SW 1271 (cell line): ENCODE measurements at regions not wholly inside any gene's neighbourhood (a gene's known extent, or its start where the extent isn't known, plus 50 kb on each side); places are given as distances from the start of the nearest gene placed in this dataset.

Source experiments
- DNase-seq, 2 experiments: peaks; one replicate each; lab custom pipeline; 2025; lab: John Stamatoyannopoulos, UW

DNA sequence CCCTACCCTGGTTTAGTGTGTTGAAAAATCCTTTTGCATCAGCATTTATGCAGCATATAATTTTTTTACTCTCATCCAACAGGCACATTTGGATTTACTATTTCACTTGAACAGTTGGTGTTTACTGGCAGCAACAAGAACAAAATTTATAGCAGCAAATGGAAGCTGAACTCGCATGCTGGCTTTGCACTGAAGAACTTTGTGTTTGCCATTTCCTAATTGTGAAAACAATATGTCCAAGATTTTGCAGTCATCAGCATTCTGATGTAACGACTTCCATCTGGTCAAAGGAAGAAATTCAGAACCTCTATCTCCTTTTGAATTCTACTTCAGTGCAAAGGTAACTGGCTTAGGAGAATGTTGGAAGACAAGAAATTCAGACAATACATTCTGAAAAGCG is 131.0 kb downstream of the DLEU7 start:
- no peak for DNase-seq

DNA sequence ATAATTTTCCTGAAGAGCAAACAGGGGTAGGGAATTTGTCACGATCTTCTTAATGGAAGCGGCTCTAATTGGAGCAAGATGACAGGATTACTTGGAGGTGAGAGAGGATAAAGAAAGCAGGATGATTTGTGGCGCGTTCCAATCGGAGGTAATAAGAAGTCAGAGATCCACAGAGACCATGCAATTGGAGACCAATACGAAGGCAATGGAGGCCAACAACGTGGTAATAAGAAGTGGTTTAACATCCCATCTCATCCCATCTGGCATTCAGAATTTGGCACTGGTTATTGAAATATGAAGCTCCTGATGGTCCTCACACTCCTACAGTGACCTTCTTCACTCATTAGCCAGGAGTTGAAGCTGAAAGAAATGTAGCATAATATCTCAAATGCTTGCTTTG is 130.6 kb downstream of the DLEU7 start:
- no peak for DNase-seq

DNA sequence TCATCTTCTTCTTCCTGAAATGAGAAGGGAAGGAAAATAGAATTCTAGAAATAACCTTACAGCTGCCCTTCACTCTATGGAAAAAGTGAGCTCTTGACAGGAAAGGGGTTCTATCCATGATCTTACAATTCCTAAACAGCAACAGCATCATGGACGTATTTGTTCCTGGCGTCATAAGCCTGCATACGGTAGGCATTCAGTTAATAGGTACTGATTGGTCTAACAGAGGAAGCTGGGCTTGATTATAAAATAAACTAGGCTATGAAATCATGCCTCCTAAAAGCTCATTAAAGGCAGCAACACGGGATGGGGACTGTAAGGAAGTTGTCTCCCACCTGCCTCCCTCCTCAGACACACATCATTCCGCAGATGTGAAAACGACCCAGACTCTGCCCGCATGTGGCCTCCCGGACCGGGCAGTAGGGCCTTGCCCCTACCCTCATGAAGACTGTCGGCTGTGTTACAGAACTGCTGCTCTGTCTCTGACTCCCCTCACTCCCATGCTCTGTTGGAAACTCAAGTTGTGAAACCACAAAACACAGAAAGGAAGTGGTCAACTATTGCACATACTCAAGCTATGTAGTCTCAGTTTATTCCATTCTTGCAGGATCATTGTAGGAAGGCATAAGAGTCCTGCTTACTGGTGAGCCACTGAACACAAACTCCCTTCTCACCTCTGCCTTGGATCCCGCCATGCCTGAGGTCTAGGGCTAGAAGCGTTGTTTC is 129.8 kb downstream of the DLEU7 start:
- no peak for DNase-seq

DNA sequence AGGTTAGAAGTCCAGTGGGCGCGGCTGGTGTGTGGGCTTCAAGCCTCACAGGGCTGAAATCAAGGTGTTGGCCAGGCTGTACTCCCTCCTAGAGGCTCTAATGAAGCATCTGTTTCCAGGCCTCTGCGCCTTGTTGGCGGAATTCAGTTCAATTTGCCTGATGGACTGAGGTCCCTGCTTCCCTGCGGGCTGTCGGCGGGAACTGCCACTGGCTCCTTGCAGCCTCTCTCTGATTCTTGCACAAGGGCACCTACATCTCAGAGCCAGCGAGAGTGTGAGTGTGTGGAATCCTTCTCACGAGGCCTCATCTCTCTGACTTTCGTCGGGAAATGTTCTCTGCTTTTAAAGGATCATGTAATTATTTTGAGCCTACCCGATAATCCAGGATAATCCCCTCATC is 128.6 kb downstream of the DLEU7 start:
- DNase-seq, result no peak

DNA sequence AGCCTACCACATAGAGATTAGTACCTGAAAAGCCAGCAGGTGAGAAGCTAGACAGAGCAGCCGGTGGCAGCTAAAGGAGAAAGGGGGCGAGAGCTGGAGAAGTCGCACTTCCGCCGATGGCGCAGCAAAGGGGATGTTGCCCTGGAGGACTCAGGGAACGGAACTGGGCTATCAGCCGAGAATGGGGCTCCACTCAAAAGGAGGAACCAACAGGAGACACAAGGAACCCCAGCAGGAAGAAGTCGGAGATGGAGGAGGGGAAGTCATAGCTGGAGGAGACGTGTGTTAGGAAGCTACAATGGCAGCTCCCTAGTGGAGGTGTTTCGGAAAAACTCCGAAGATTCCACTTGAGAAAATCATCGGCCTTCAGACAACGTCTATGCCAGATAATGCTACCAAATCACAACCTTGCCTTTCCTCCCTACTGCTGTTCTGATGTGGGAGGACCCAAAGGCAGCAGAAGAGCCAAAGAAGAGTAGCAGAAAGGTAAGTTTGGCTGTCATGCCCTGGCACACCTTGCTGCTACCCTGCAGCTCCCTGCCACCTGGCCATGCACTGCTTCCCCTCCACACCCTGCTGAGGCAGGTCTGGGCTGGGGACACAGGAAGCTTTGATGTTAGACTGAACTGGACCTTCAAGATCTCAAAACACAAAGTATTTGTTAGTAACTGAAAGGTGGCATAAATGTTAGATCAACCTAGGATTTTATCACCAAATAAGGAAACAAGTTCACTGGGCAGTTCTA is 127.9 kb downstream of the DLEU7 start:
- no peak for DNase-seq

DNA sequence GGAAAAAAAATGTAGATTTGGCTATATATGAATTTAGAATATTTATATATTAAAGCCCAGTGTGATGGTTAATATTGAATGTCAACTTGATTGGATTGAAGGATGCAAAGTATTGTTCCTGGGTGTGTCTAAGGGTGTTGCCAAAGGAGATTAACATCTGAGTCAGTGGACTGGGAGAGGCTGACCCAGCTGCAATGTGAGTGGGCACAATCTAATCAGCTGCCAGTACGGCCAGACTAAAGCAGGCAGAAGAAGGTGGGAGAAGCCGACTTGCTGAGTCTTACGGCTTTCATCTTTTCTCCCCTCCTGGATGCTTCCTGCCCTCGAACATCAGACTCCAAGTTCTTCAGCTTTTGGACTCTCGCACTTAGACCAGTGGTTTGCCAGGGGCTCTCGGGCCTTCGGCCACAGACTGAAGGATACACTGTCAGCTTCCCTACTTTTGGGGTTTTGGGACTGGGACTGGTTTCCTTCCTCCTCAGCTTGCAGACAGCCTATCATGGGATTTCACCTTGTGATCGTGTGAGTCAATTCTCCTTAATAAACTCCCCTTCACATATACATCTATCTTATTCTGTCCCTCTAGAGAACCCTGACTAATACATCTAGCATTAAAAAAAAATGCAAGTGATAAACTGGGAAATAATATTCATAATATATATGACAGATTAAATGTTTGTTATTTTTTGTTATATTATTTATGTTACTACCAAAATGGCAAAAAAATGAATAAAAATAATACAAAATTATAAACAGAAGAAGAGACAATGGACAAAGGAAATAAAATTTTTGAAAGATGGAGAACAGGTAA is 122.4 kb downstream of the DLEU7 start:
- DNase-seq, result no peak

DNA sequence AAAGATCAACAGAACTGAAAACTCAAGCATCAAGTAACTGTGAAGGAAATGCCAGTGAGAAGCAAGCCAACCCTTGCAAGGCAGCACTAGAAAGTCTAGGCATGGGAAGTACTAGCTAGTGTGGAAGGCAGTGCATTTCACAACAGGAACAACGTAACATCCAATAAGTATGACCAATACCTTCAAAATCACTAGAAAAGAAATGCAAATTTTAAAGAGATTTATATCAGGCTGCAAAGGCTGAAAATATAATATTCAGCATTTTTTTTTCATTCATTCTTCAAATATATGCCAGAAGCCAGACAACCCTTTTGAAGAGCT is 121.9 kb downstream of the DLEU7 start:
- no peak for DNase-seq

DNA sequence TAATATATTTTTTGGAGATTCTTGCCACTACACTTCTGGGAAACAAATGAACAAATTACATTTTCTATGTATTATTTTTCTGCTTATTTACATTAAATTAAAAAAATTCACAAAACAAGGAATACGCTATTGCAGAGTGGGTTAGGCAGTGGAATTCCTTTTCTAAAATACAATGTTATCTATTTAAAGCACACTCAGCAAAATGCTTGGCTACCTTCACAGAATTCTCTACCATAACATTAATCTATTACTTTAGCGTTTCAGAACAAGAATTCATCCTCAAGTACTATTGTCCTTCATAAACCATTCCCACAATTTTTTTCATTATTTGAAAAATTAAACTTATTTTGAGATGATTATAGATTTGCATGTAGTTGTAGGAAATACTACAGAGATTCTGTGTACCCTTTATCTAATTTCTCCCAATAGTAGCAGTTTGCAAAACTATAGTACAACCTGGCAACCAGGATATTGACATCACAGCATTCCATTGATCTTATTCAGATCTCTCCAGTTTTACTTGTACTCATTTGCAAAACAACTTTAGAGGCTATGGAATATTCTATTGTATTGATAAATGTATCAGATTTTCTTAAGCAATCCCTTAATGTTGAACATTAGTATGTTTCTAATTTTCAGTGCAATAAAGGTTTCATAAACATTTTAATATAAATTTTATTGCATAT is 120.9 kb downstream of the DLEU7 start:
- no peak for DNase-seq

DNA sequence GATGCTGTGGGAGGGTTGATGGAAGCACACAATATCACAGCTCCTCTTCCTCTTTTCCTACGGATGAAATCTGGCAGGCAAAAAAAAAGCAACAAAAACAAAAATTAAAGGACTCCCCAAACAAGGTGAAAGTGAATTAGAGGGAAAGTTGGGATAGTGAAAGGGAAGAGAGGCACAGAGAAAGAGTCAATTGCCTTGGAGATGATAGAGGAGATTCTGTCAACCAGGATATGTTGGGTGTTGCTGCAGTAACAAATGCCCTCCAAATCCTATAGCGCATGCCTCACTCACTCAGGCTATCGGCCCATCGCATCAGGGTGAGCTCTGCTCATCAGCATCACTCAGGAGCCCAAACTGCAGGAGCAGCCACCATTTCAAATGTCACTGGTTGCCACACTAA is 119.1 kb downstream of the DLEU7 start:
- DNase-seq, result no peak

DNA sequence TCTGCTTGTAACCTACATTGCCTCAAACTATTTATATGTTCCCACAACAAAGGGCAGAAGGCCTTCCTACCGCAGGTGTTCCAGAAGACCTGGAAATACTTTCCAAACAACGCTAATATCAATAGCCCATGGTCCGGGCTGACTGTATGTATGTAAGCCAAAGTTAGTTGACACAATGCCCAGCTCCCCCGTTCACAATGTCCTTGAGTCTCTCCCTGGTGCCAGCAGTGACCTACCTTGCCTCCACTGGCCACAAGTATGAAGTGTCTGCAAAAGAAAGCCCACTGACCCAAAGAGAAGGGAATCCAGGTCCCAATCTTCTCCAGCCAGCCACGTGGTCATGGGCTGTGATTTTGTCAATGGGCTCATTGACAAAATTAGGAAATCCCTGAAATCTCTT is 118.6 kb downstream of the DLEU7 start:
- no peak for DNase-seq

DNA sequence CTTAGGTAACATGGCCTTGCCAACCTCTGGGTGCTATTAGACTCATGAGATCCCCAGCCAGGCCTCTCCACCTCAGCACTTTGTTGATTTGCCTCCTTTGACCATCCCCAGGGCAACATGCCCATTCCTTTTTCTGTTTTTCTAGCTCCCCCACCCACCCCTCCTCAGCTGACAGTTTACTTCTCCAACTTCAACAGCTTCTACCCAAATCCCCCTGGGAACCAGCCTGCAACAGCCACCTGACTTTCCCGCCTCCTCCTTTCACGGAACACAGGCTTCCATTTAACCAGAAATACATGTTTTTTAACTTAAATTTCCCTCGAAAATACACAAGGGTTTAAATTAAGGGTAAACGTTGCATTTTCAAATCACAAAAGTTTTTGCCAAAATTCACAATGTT is 117.3 kb downstream of the DLEU7 start:
- DNase-seq, result no peak

DNA sequence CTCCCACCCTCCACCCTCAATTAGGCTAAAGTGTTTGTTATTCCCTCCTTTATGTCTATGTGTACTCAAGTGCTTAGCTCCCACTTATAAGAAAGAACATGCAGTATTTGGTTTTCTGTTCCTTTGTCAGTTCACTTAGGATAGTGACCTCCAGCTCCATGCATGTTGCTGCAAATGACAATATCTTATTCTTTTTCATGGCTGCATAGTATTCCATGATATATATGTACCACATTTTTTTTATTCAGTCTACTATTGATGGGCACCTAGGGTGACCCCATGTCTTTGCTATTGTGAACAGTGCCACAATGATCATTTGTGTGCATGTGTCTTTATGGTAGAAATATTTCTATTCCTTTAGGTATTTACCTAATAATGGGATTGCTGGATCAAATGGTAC is 114.3 kb downstream of the DLEU7 start:
- DNase-seq, result no peak

DNA sequence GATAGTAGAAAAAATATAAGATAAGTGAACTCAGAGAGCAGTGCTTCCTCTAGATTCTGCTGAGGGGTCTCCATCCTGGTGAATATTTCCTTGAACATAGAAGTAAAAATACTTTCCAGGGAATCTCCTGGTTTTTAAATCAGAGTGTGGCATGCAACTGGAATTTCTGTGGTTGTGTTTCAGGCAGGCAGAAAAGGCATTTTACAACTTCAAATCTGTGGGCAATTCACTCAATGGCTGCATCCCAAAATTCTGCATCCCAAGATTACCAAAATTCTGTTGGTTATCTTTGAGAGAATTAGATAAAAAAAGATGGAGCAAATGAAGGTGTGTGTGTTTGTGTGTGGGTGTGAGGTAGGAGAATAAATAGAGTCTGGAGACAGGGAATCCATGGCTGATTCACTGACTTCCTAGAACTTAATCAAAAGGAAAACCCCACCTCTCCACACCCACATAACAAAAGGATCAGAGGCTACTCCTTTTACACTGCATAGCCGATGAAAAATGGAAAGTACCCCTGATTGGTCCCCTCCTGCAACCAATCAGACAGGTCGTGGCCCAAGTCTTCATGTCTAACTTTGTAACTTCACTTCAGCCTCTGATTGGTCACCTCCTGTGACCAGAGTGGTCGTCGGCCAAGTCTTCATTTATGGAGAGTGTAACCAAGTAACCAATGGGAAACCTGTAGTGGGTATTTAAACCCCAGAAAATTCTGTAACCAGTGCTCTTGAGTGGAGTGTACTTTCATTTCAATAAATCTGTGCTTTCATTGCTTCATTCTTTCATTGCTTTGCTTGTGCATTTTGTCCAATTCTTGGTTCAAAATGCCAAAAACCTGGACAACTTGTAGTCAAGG is 112.8 kb downstream of the DLEU7 start:
- DNase-seq, result no peak

DNA sequence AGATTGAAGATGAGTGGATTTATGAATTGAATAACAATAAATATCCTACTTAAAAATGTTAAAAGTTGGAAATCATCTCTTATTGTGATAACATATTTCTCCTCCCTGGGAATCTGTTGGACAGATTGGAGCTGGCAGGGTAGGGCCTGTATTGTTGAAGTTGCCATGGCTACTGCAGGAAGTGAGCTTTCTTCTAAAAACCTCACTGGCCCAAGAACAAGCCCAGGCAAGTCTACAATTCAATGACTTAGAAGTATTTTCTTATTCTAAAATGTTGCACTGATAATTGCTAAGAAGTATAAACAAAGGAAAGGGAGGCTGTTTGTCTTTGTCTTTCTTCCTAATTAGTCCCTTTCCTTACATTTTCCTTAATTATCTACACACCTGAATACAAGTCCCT is 112.1 kb downstream of the DLEU7 start:
- DNase-seq, result no peak

DNA sequence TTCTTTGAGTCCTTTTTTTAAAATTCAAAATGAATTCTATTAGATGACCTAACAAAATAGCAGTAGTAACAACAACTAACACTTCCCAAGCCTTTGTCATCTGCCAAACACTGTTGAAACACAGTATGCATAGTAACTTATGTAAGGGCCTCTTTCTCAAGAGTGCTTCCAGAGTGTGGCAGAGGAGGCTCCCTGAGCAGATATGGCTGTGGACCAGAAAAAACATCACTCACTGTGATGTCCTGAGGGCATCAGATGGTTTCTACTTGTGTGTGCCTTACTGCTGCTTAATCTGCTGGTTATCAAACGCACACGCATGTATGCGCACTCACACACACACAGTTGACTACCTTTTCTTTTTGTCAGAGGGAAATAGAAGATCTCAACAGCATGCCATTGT is 110.8 kb downstream of the DLEU7 start:
- no peak for DNase-seq

DNA sequence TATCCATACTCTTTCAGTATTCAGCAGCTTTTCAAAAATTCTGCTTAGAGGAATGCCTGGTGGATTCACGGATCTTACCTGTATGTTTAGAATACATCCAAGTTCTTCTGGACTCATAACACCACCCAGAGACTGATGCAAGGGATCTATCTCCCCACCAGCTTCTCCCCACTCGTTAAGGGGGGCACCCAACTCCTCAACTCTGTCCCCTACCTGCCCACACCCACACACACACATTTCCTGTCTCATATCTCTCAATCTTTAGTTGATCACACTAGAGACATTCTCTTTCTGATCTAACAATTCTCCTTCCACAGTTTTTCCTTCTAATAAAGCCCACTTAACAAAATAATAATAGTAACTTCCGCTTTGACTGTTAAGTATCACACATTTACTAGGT is 110.1 kb downstream of the DLEU7 start:
- DNase-seq, result no peak

DNA sequence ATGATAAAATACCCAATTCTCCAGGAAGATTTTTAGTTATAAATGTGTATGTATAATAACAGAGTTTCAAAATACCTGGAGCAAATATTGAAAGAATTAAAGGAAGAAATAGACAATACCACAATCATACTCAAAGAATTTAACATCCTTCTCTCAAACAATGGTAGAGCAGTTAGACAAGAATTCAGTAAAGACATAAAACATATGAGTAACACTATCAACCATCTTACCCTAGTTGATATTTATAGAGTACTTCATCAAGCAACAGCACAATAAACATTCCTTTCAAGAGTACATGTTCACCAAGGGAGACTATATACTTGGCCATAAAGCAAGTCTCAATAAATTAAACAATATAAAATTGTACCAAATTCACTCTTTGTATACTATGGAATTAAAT is 108.4 kb downstream of the DLEU7 start:
- DNase-seq, result no peak

DNA sequence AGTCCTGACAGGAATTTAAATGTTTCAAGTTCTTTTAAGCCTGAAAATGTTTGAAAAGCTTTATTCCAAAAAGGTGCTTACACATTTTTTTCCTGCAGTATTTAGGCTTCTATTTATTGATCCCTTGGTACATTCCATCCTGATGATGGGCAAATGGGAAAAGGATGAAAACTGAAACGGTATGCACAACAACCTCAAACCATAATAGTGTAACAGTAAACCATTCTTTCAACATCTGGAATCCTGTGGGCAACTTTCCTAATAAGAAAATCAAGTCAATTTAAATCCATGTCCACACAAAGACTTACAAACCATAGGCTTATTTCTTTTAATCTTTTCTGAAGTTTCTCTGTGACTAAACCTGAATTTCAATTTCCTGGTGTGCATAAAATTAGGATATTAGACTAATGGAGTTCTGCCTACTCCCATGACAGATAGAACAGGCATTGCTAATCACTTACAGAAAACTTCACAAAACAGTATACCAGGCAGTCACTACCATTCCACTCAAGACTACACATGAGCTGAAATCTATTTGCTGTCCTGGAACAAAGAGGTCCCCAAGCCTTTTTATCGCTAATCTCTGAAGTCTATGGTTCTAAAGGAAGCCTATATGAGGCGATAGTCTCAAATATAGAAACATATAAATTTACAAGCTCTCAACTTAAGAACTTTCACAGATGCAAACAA is 103.3 kb downstream of the DLEU7 start:
- DNase-seq, result no peak

DNA sequence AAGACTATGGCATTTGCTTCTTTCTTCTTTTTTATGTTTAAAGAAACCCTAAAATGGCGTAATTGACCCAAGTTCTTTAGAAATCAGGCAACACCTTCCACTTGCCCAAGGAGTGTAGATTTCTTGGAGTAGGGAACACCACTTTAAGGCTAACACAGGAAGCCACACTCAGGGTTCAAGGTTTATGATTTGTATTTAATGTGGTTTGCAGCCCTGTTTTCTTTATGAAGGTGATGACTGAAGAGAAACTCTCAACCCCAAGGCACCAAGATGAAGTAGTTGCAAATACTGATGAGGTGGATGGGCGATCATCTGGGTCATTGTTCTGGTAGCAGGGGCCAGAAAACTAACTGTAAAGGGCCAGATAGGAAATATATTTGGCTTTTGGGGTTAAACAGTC is 101.1 kb downstream of the DLEU7 start:
- DNase-seq, result no peak

DNA sequence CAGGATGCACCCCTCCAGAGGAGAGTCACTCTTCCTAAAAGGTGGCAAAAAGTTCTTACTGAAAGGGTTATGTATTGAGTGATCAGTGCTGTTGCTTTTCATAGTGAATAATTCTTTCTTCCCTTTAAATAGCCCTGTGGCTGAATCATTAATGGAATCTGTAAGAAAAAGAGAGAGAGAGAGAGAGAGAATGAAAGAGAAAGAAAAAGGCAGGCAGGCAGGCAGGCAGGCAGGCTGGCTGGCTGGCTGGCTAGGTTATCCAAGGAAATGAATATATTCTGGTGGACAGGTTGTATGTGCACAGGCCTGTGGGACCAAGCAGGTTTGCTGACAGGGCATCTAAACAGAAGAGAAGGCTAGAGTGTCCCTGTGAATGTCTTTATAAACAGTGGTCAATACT is 100.5 kb downstream of the DLEU7 start:
- no peak for DNase-seq

DNA sequence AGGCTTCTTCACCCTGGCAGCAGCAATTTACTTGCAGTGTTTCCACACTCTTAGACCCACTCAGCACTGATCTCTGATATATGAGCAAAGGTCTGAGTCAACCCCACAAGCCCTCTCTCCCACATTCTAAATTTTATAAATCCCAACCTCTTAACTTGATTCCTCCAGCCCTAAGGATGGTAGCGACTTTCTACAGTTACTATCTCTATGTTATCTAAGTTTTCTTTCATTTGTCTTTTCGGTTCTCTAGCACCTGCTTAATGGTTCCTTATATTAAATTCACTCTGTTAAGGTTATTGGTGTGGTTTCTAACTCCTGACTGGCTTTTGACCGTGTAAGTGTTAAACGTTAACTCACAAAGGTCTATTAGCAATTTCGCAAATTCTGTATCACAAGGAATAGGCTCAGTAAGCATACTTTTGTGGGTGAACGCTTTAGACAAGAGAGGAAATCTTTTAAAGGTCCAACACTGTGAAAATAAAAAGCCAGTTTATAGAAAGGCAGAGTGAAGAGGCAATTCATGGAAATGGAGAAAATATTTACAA is 99.3 kb downstream of the DLEU7 start:
- DNase-seq, result no peak
